Fibroblast of the conjunctiva (primary cell): ENCODE measurements at regions not wholly inside any gene's neighbourhood (a gene's known extent, or its start where the extent isn't known, plus 50 kb on each side); places are given as distances from the start of the nearest gene placed in this dataset.
"Not testable (repeated sequence)": the region's sequence is repeated elsewhere in the genome, so short reads cannot be mapped to it uniquely, and the experiment has no call there.

Experiments used
- DNase-seq: peaks from one replicate; pipeline ENCODE4 v3.0.0-alpha.2; 2010; ENCODE audit warnings: low read depth

GRCh38 chr3:18124501-18124900 lies 300.6 kb downstream of the SATB1 start:
- peak; percentile 6 for DNase-seq

GRCh38 chr3:18122264-18122663 lies 302.9 kb downstream of the SATB1 start:
- DNase-seq: no peak

- no peak for DNase-seq
Observed at GRCh38 chr3:18121020-18121419, 304.1 kb downstream of the SATB1 start.

- no peak for DNase-seq
Observed at GRCh38 chr3:18119866-18120265, 305.3 kb downstream of the SATB1 start.

GRCh38 chr3:18114894-18115293 lies 310.2 kb downstream of the SATB1 start:
- no peak for DNase-seq

GRCh38 chr3:18113417-18113816 lies 311.7 kb downstream of the SATB1 start:
- DNase-seq: no peak

GRCh38 chr3:18112674-18113375 lies 312.3 kb downstream of the SATB1 start:
- no peak for DNase-seq

GRCh38 chr3:18111796-18112232 lies 313.3 kb downstream of the SATB1 start:
- no peak for DNase-seq

- DNase-seq: no peak
Observed at GRCh38 chr3:18103591-18103990, 321.5 kb downstream of the SATB1 start.

- DNase-seq: no peak
Observed at GRCh38 chr3:18100121-18100520, 325.0 kb downstream of the SATB1 start.

- DNase-seq: no peak
Observed at GRCh38 chr3:18099611-18100010, 325.5 kb downstream of the SATB1 start.

- peak; percentile 73 for DNase-seq
Observed at GRCh38 chr3:18098960-18099587, 326.1 kb downstream of the SATB1 start.

- no peak for DNase-seq
Observed at GRCh38 chr3:18097989-18098388, 327.1 kb downstream of the SATB1 start.

GRCh38 chr3:18097473-18097872 lies 327.7 kb downstream of the SATB1 start:
- DNase-seq: no peak

GRCh38 chr3:18092726-18093125 lies 332.4 kb downstream of the SATB1 start:
- DNase-seq: no peak

GRCh38 chr3:18090377-18090776 lies 334.8 kb downstream of the SATB1 start:
- DNase-seq: no peak

GRCh38 chr3:18087988-18088387 lies 337.2 kb downstream of the SATB1 start:
- DNase-seq: no peak

- DNase-seq: no peak
Observed at GRCh38 chr3:18086760-18087159, 338.4 kb downstream of the SATB1 start.

GRCh38 chr3:18086078-18086477 lies 339.1 kb downstream of the SATB1 start:
- no peak for DNase-seq

GRCh38 chr3:18085429-18085828 lies 339.7 kb downstream of the SATB1 start:
- no peak for DNase-seq

- DNase-seq: not testable (repeated sequence)
Observed at GRCh38 chr3:18083273-18083590, 340.8 kb upstream of the TBC1D5 start.

GRCh38 chr3:18082551-18083272 lies 340.3 kb upstream of the TBC1D5 start:
- DNase-seq: no peak

GRCh38 chr3:18080198-18080689 lies 337.8 kb upstream of the TBC1D5 start:
- DNase-seq: no peak
